GM12891 (cell line): ENCODE measurements at regions not wholly inside any gene's neighbourhood (a gene's known extent, or its start where the extent isn't known, plus 50 kb on each side); places are given as distances from the start of the nearest gene placed in this dataset.
"Not testable (repeated sequence)": the region's sequence is repeated elsewhere in the genome, so short reads cannot be mapped to it uniquely, and the experiment has no call there.

Source experiments
- PAX5 ChIP-seq: IDR thresholded peaks from 2 replicates; pipeline ENCODE4 v1.6.1; 2011; ENCODE audit warnings: low read length, moderate library complexity, mild to moderate bottlenecking; ENCODE audit not compliant: insufficient read depth, severe bottlenecking
- POLR2A ChIP-seq: IDR thresholded peaks from 2 replicates; pipeline ENCODE4 v1.6.1; 2011; ENCODE audit warnings: low read depth, low read length, control low read depth
- POLR2AphosphoS5 ChIP-seq: IDR thresholded peaks from 2 replicates; pipeline ENCODE4 v1.6.1; 2011; ENCODE audit warnings: low read depth, low read length, control low read depth
- SPI1 ChIP-seq: IDR thresholded peaks from 2 replicates; pipeline ENCODE4 v1.6.1; 2011; ENCODE audit warnings: low read depth, low read length, control low read depth
- TAF1 ChIP-seq: IDR thresholded peaks from 2 replicates; pipeline ENCODE4 v1.6.1; 2011; ENCODE audit warnings: low read depth, low read length, control low read depth

- not testable (repeated sequence) for TF ChIP-seq TAF1, POLR2AphosphoS5, POLR2A, SPI1, PAX5
These were observed 112.1 kb downstream of the TENT5C start for GRCh38 chr1:117717980-117718379.
